HG03457 (cell line): ENCODE measurements at regions not wholly inside any gene's neighbourhood (a gene's known extent, or its start where the extent isn't known, plus 50 kb on each side); places are given as distances from the start of the nearest gene placed in this dataset.
"Not testable (repeated sequence)": the region's sequence is repeated elsewhere in the genome, so short reads cannot be mapped to it uniquely, and the experiment has no call there.

Experiments
- ATAC-seq: cut with Tn5 transposase; IDR thresholded peaks from one replicate; pipeline ENCODE4 v1.9.1; 2021; ENCODE audit warnings: moderate number of reproducible peaks; ENCODE audit not compliant: unreplicated experiment

DNA sequence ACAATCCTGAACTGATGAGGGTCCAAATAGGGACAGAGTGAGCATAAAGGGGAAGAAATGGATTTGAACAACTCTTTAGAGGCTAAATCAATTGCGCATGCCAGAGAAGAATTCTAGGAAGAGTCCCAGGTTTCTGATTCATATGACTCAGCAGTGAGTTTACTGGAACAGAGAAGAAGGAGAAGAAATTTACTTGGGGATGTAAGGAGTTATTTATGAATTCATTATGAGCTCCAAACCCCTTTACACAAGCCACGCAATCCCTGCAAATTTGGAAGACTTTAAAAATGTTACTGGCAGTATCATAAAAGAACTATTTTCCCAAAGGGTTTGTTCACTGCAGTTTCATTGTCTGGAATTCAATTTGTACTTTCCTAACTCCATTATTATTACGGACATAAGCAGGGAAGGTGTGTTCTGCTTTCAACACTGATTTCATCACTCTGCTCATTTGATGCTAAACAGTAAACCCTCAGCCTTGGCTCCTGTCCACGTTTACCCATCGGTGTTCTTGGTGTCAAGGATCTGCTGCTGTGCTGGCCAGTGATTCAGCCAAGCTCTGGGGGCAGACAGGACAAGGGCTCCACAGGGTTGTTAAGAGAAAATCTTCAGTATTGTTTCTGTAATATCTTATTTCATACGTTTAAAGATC is 273.7 kb downstream of the HNRNPD start:
- ATAC-seq, result no peak

GRCh38 chr4:82097504-82097903 is 276.3 kb downstream of the HNRNPD start:
- no peak for ATAC-seq

- no peak for ATAC-seq
Observed at GRCh38 chr4:82090717-82091116, 283.1 kb downstream of the HNRNPD start.

GRCh38 chr4:82084747-82085146 is 289.0 kb downstream of the HNRNPD start:
- ATAC-seq, result no peak

- ATAC-seq, result not testable (repeated sequence)
Observed at GRCh38 chr4:82077471-82077995, 296.3 kb downstream of the HNRNPD start.

- ATAC-seq, result no peak
Observed at GRCh38 chr4:82076809-82077208, 297.0 kb downstream of the HNRNPD start.

DNA sequence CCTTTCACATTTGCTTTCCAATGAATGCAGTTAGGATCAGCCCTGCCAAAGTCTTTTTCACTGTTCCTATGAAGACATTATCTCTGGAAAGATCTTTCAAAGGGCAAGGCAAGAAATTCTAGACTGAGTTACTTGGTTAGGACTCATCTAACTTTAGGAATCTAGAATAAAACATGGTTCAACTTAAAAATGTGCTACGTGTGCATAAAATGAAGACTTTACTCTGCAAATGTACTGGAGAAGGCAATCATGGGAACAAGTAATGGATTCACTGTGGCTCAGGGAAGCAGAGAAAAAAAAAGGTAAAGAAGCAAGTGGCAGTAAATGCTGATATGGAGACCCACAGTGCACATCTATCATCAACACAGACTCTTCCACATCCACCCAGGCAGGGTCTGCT is 297.4 kb downstream of the HNRNPD start:
- no peak for ATAC-seq

DNA sequence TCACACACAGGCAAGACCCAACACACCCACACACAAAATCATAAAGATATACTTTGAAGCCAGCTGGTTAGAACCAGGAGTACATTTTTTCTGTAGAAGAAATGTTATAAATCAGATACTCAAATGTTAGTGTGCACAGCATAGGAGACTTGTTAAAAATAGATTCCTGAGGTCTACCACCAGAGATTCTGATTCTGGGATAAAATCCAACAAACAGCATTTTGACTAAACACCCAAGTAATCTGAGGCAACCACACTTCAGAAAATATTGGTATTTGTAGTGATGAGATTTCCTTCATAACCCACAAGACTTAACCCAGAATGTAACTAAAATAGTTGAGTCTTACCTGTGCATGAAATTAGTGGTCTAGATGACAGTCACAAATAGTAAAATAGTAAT is 301.8 kb downstream of the HNRNPD start:
- no peak for ATAC-seq

- no peak for ATAC-seq
Observed at GRCh38 chr4:82069883-82070638, 303.7 kb downstream of the HNRNPD start.

- no peak for ATAC-seq
Observed at GRCh38 chr4:82063017-82063416, 310.8 kb downstream of the HNRNPD start.

- ATAC-seq, result no peak
Observed at GRCh38 chr4:82057990-82058544, 315.7 kb downstream of the HNRNPD start.

- ATAC-seq, result no peak
Observed at GRCh38 chr4:82055156-82055555, 318.6 kb downstream of the HNRNPD start.

DNA sequence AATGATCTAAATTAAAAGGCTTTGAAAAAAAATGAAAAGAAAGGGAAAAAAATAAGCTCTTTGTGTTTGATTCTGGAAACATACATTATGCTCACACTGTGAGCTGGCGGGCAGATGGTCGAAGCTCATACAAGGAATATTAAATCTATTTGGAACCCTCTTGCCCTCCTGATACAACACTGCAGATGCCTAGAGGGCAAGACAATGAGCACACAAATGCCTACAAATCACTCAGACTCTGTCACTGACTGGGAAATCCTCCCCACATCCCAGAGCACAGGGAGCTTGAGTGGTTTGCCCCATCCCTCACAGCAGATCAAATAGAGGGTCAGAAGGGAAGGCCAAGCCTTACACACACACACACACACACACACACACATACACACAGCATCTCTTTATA is 320.4 kb downstream of the HNRNPD start:
- ATAC-seq, result no peak

GRCh38 chr4:82050796-82051195 is 323.0 kb downstream of the HNRNPD start:
- no peak for ATAC-seq

GRCh38 chr4:82049294-82049693 is 324.5 kb downstream of the HNRNPD start:
- ATAC-seq, result no peak

- no peak for ATAC-seq
Observed at GRCh38 chr4:82047731-82048130, 326.1 kb downstream of the HNRNPD start.

- ATAC-seq, result no peak
Observed at GRCh38 chr4:82046796-82047195, 327.0 kb downstream of the HNRNPD start.

DNA sequence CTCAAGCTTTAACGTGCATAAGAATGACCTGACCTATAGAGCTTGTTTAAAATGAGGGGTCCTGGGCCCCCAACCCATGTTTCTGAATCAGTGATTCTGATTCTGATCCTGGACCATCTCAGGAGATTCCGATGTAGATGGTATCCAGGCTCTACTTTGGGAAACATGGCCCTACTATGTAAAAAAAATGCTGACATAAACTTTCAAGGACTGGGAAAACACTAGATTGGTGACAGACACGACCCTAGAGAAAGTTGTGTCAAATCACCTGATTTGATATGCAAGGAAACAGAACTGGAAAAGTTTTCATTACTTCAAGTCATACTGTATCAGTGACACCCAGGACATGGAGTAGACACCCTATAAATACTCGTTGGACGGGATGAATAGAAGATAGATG is 328.5 kb downstream of the HNRNPD start:
- ATAC-seq, result no peak

- ATAC-seq, result no peak
Observed at GRCh38 chr4:82044141-82044993, 329.4 kb downstream of the HNRNPD start.

DNA sequence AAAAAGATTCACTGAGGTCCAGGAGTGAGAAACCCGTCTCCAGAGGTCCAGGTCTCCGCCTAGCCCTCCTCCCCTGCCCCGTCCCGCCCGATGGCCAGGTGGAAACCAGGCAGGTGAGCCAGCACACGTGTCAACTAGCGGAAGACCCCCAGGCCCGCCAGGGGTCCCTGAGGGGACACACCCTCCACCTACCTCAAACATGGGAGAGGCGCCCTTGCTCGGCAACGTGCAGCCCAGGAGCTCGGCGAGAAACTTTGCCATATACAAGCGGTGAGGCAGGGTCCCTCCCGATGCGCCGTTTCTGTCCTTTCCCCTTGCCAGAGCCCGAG is 330.0 kb downstream of the HNRNPD start:
- ATAC-seq, result no peak

DNA sequence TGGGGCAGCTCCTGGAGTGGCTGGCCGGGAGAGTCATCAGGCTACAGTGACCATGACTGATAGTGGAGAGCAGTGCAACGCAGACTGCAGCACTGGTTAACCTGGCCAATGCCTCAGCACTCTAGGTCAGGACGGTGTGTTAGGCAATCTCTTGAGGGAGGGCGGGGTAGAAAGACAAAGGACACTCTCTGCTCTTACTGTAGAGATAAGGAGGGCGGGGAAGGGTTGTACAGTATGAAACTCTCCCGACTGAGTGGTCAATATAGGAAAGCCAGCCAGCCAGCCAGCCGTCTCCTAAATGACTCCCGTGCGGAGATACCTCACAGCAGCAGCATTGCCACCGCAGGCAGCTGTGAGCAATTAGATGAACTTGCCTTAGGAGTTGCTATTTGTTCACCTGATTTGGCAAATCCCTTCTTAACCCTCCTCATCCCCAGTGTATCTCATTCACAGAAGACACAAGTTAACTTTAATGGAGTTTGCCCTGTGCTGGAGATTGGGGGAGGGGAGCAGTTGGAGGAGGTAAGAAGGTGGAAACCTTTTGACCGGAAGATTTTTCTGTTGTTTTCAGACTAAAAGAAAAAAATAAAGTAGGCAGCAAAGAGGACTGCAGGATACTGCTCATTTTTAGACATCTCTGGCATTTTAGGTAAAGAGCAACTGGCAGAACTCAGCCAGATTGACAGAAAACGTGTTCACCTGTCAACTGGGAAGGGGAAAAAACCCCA is 330.5 kb downstream of the HNRNPD start:
- ATAC-seq, result no peak
